Esophagus squamous epithelium (tissue), 4 donors: ENCODE measurements at regions not wholly inside any gene's neighbourhood (a gene's known extent, or its start where the extent isn't known, plus 50 kb on each side); places are given as distances from the start of the nearest gene placed in this dataset.

ENCODE experiments used
- POLR2A ChIP-seq, 4 donors: fragments of 450-650 bp; IDR thresholded peaks; one replicate each; pipeline ENCODE4 v1.6.1; 2017; ENCODE audit warnings: antibody characterized with exemption in 4 of 4, mild to moderate bottlenecking in 4 of 4, moderate library complexity in 3 of 4
- TF ChIP-seq, protein P1 (sequence below), 6 experiments: fragments of 450-650 bp in 4 of 6; fragments of 200-600 bp in 2 of 6; sonication (generic) in 2 of 6; IDR thresholded peaks; one replicate each; pipeline ENCODE4 v1.5.1; 2016 to 2019; ENCODE audit warnings: antibody characterized with exemption in 6 of 6, mild to moderate bottlenecking in 4 of 6, moderate library complexity in 4 of 6

- TF ChIP-seq, protein P1, sequence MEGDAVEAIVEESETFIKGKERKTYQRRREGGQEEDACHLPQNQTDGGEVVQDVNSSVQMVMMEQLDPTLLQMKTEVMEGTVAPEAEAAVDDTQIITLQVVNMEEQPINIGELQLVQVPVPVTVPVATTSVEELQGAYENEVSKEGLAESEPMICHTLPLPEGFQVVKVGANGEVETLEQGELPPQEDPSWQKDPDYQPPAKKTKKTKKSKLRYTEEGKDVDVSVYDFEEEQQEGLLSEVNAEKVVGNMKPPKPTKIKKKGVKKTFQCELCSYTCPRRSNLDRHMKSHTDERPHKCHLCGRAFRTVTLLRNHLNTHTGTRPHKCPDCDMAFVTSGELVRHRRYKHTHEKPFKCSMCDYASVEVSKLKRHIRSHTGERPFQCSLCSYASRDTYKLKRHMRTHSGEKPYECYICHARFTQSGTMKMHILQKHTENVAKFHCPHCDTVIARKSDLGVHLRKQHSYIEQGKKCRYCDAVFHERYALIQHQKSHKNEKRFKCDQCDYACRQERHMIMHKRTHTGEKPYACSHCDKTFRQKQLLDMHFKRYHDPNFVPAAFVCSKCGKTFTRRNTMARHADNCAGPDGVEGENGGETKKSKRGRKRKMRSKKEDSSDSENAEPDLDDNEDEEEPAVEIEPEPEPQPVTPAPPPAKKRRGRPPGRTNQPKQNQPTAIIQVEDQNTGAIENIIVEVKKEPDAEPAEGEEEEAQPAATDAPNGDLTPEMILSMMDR (IDR thresholded peaks at IDR 0.05): no peak
- TF ChIP-seq POLR2A (IDR thresholded peaks at IDR 0.05): no peak
Measured at GRCh38 chr2:126368758-126369157, 287.2 kb upstream of the GYPC start.
